ENCODE measurements at regions not wholly inside any gene's neighbourhood (a gene's known extent, or its start where the extent isn't known, plus 50 kb on each side); places are given as distances from the start of the nearest gene placed in this dataset.
"Not testable (repeated sequence)": the region's sequence is repeated elsewhere in the genome, so short reads cannot be mapped to it uniquely, and the experiment has no call there.

DNA sequence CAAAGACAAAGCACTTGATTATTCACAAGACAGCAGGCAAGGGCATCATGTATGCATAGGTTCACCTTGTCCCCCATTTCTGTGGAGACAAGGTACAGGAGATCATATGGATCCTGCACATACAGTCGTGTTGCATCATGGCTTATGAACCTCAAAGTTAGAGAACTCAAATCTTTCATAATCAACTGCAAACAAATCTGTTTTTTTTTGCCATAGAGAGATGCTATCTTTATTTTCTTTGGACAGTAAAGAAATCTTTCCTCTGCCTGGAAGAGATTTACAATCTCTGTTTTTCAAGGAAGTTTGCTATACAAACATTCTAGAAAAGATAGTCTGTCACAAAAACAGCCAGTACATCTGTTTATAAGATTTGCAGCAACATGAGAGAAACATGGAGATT, 578.8 kb downstream of the ANKRD50 start:
- Mint-ChIP-seq H3K36me3 (ENCODE audit: insufficient read depth) (peaks cover 3% of the 10 kb centered on the region), H3K4me3 (no peak overlapping the region), H3K27me3 (no peaks in the 10 kb centered on the region), H3K27ac (no peak overlapping the region), H3K4me1 (ENCODE audit: low read depth in 2 of 2) (no peaks in the 10 kb centered on the region), H3K9me3 (peaks cover 4 to 8% of the 10 kb centered on the region in 2 donors)
- ATAC-seq (replicated peaks): no peak
- no peak for DNase-seq

DNA sequence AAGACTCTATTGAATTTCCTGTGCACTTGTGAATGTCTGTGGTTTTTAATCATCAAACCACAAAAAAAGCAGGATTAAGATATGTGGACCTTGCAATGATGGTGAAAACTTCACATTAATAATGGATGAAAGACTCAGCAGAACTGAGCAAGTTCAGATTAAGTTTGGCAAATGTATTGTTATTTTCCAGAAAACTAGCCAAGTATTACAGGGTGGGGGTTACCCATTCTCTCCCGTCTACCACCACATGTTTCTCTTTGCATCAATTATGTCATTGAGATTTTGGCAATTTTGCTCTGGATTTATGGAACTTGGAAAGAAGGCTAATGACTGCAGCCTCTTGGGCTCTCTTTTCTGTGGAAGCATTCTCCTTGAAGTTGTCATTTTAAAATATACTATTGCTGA, 577.1 kb downstream of the ANKRD50 start:
- Mint-ChIP-seq H3K27ac (no peak overlapping the region), H3K9me3 (peaks cover 3 to 8% of the 10 kb centered on the region in 2 donors), H3K27me3 (no peaks in the 10 kb centered on the region), H3K4me3 (no peak overlapping the region), H3K36me3 (ENCODE audit: insufficient read depth) (peaks cover 3% of the 10 kb centered on the region), H3K4me1 (ENCODE audit: low read depth in 2 of 2) (no peaks in the 10 kb centered on the region)
- ATAC-seq (replicated peaks) (no peak), DNase-seq (no peak)

DNA sequence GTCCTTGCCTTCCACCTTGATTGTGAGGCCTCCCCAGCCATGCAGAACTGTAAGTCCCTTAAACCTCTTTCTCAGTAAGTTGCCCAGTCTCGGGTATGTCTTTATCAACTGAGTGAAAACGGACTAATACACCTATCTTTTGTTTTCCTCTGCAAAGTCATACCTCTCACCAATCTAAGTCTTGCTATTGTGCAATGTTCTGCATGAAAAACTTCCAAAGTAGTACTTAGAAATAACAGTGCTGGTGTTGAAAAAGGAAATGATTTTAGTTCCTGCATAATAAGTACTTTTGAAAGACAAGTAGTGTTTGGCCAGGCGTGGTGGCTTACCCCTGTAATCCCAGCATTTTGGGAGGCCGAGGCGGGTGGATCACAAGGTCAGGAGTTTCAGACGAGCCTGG, 573.5 kb downstream of the ANKRD50 start:
- Mint-ChIP-seq H3K4me3 (no peak overlapping the region), H3K27me3 (no peaks in the 10 kb centered on the region), H3K36me3 (ENCODE audit: insufficient read depth) (peaks cover 3% of the 10 kb centered on the region), H3K9me3 (peaks cover 0 to 9% of the 10 kb centered on the region in 2 donors), H3K27ac (no peak overlapping the region), H3K4me1 (ENCODE audit: low read depth in 2 of 2) (no peaks in the 10 kb centered on the region)
- ATAC-seq (replicated peaks) (no peak), DNase-seq (no peak)

DNA sequence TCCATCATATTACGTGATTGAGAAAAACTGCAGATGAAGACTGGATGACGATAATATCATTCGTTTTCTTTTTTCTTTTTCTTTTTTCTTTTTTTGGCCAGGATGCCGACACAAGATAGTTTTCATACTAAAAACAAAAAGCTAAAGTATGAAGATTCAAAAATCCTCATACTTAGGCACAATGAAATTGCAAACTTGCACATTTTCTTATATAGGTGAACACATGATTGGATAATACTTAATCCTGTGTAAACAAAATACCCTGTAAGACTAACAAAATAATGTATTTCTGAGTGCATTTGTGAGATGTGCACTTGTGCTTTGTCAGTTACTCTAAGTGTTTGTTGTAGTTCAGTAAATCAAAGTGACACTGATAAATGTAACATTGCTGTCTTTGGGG, 568.9 kb downstream of the ANKRD50 start:
- Mint-ChIP-seq H3K27ac (no peak overlapping the region), H3K36me3 (ENCODE audit: insufficient read depth) (no peaks in the 10 kb centered on the region), H3K27me3 (no peaks in the 10 kb centered on the region), H3K4me1 (ENCODE audit: low read depth in 2 of 2) (no peaks in the 10 kb centered on the region), H3K4me3 (no peak overlapping the region), H3K9me3 (peaks cover 0 to 9% of the 10 kb centered on the region in 2 donors)
- ATAC-seq (replicated peaks) (no peak), DNase-seq (no peak)

DNA sequence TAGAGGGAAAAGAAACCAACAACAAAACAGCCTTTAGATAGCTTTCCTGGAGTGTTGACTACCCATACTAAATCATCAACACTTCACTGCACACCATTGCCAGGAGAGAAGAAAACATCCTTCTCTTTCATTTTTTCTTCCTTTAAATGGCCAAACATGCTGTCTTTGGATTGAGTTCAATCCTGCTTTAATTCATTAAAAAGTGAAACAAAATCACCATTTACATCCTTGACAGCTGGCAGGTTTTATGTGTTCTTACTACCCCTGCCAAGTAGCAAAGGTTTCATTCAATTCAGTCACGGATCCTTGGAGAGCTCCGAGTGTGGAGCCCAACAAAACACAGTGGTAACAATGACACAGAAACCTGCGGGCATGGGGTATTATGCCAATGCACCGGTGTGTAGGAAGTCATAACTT, 568.3 kb downstream of the ANKRD50 start:
- H3K27me3 Mint-ChIP-seq: no peaks in the 10 kb centered on the region
- no peak overlapping the region for H3K4me3 Mint-ChIP-seq
- DNase-seq (no peak), ATAC-seq (replicated peaks) (no peak)
- no peak overlapping the region for H3K27ac Mint-ChIP-seq
- peaks cover 0 to 9% of the 10 kb centered on the region in 2 donors for H3K9me3 Mint-ChIP-seq
- H3K4me1 Mint-ChIP-seq (ENCODE audit: low read depth in 2 of 2): no peaks in the 10 kb centered on the region
- no peaks in the 10 kb centered on the region for H3K36me3 Mint-ChIP-seq (ENCODE audit: insufficient read depth)

DNA sequence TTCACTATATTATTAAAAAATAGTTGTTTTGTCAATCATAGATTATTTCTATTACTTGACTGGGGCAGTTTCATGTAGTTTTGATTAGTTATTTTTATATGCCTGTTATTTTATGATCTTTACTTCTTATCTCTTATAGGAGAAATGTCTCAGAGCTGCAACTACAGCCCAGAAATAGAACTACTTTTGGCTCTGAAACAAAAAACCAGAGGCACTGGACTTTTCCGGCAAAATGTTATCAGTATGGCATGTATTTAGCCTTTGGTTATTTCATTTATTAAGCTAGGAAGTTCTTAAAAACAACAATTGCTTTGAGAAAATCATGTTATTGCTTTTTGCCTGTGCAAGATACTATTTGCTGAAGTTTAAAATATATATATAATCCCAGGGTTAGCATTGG, 566.5 kb downstream of the ANKRD50 start:
- Mint-ChIP-seq H3K4me3 (no peak overlapping the region), H3K36me3 (ENCODE audit: insufficient read depth) (no peaks in the 10 kb centered on the region), H3K27ac (no peak overlapping the region), H3K27me3 (no peaks in the 10 kb centered on the region), H3K9me3 (peaks cover 2 to 9% of the 10 kb centered on the region in 2 donors), H3K4me1 (ENCODE audit: low read depth in 2 of 2) (no peaks in the 10 kb centered on the region)
- no peak for ATAC-seq (replicated peaks)
- DNase-seq: no peak

DNA sequence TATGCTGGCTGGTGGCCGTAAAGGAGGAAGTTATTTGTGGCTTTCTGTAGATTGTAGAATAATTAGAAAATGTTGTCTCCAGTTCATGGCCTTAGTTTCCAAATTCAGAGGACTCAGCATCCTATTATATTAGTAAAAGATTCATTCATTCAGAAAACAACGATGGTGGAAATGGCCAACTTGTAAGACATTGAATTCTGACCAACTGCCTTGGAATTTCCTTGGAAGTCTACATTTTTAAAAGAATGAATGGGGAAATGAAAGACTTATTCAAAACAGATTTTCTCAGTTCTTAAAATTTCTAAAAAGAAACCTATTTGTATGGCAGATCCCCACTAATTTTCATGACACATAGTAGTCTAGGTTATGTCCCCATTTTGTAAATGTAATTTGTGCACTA, 561.5 kb downstream of the ANKRD50 start:
- Mint-ChIP-seq H3K27ac (no peak overlapping the region), H3K36me3 (ENCODE audit: insufficient read depth) (no peaks in the 10 kb centered on the region), H3K4me1 (ENCODE audit: low read depth in 2 of 2) (no peaks in the 10 kb centered on the region), H3K27me3 (no peaks in the 10 kb centered on the region), H3K4me3 (no peak overlapping the region), H3K9me3 (peaks cover 0 to 4% of the 10 kb centered on the region in 2 donors)
- DNase-seq (no peak), ATAC-seq (replicated peaks) (no peak)

DNA sequence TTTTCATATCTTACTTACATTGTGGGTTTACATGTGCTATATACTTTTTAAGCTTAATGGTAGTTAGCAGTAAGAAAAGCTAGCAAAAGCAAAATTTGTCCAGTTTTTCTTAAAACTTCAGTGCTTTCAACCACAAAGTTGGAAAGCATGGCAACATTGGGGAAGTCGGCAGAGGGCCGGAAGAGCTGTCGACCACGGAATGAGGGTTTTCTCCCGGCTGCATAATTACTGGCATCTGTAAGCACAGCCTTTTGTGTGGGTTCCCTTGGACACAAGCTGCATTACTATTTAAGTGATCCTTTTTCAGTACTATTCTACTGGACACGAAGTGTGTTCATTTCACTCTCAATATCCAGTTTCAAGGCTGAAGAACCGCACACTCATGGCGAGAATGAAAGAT, 560.4 kb downstream of the ANKRD50 start:
- DNase-seq: no peak
- no peak for ATAC-seq (replicated peaks)
- H3K4me1 Mint-ChIP-seq (ENCODE audit: low read depth in 2 of 2): no peaks in the 10 kb centered on the region
- H3K9me3 Mint-ChIP-seq: peaks cover 0 to 4% of the 10 kb centered on the region in 2 donors
- H3K27ac Mint-ChIP-seq: no peak overlapping the region
- no peaks in the 10 kb centered on the region for H3K27me3 Mint-ChIP-seq
- no peaks in the 10 kb centered on the region for H3K36me3 Mint-ChIP-seq (ENCODE audit: insufficient read depth)
- no peak overlapping the region for H3K4me3 Mint-ChIP-seq

DNA sequence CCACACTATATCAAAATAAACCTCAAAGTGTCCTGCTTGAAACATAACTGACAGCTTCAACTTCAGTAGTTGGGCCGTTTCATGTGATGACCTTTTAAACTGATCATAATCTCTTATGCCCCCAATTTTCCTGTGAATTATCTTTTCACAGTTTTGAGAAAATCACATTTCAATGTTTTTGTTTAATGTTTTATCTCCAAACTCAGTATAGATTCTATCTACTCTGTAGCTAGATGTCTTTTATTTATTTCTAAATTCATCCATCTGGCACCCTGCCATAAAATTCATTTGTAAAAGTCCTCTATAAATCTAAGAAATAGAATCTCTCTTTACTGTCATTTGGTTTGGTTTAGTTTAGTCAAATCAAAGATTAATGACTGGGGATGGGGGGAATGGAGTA, 557.3 kb downstream of the ANKRD50 start:
- ATAC-seq (replicated peaks) (no peak), DNase-seq (no peak)
- no peaks in the 10 kb centered on the region for H3K27me3 Mint-ChIP-seq
- H3K36me3 Mint-ChIP-seq (ENCODE audit: insufficient read depth): no peaks in the 10 kb centered on the region
- no peaks in the 10 kb centered on the region for H3K4me1 Mint-ChIP-seq (ENCODE audit: low read depth in 2 of 2)
- no peak overlapping the region for H3K27ac Mint-ChIP-seq
- H3K4me3 Mint-ChIP-seq: no peak overlapping the region
- peaks cover 0 to 2% of the 10 kb centered on the region in 2 donors for H3K9me3 Mint-ChIP-seq

DNA sequence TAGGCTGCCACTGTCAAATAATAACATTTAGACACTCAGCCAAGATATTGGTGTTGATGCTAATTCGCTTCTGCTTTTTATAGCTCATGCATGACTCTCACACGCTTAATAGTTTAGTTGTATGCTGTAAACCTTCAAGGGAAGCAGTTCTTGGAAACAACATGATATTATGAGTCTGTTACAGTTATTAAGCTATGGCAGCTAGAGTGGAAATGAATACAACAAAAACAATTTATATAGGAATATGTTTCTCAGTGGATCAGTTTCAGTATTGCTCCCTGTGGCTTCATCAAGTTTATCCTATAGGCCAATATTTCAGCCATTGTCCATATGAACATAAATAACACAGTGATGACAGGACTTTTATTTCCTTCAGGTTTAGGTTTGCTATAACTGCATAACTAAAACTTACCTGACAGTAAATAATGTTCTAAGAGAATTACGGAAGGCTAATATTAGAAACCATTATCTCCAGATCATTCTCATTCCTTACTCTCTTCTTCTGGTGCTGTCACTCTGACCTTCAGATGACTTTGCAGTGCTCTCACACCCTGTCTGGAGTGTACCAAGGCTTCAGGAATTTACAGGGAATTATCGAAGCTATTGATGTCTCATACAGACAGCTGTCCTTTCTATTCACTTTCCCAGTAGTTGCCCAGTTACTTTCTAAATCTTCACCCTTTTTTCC, 555.0 kb downstream of the ANKRD50 start:
- peaks cover 0 to 3% of the 10 kb centered on the region in 2 donors for H3K9me3 Mint-ChIP-seq
- no peak overlapping the region for H3K4me3 Mint-ChIP-seq
- H3K27ac Mint-ChIP-seq: no peak overlapping the region
- H3K27me3 Mint-ChIP-seq: no peaks in the 10 kb centered on the region
- no peak for DNase-seq
- H3K4me1 Mint-ChIP-seq (ENCODE audit: low read depth in 2 of 2): no peaks in the 10 kb centered on the region
- ATAC-seq (replicated peaks): no peak
- no peaks in the 10 kb centered on the region for H3K36me3 Mint-ChIP-seq (ENCODE audit: insufficient read depth)

DNA sequence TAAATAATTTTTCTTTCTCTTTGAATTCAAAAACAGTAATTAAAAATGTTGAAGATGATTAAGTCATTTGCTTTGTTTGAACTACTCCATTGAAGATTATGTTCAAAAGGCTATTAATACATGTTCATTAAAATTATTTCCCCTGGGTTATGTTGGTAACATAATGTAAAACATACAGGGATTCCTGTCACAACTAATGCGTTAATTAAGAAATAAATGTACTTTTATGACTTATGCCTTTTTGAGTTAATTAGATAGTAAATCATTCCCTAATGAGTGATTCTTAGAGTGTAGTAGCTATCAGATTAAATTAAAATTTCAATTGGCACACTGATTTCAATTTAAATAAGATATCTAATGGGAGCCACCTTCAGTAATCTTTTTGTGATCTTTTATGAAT, 549.1 kb downstream of the ANKRD50 start:
- Mint-ChIP-seq H3K27ac (no peak overlapping the region), H3K36me3 (ENCODE audit: insufficient read depth) (no peaks in the 10 kb centered on the region), H3K9me3 (peaks cover 0 to 4% of the 10 kb centered on the region in 2 donors), H3K4me1 (ENCODE audit: low read depth in 2 of 2) (no peaks in the 10 kb centered on the region), H3K27me3 (no peaks in the 10 kb centered on the region), H3K4me3 (no peak overlapping the region)
- DNase-seq (no peak), ATAC-seq (replicated peaks) (no peak)

DNA sequence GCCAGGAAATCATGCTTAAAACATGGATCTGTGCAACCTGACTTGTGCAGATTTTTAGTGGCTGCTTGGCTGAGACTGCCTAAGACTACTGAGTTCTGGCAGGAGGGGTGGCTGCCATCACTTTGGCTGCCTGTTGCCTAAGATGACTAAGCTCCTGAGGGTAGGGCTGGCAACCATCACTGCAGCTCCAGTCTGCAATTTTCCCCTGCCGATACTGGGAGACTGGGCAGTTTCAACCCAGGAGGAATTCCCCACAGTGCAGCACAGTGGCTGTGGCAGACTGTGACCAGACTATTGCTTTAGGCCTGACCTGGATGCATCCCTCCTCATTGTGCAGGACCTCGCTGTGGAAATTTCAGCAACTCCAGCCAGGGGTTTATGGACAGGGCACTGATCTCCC, 544.9 kb downstream of the ANKRD50 start:
- H3K27ac Mint-ChIP-seq: no peak overlapping the region
- H3K4me3 Mint-ChIP-seq: no peak overlapping the region
- H3K4me1 Mint-ChIP-seq (ENCODE audit: low read depth in 2 of 2): no peaks in the 10 kb centered on the region
- no peaks in the 10 kb centered on the region for H3K27me3 Mint-ChIP-seq
- peaks cover 14 to 15% of the 10 kb centered on the region in 2 donors for H3K9me3 Mint-ChIP-seq
- H3K36me3 Mint-ChIP-seq (ENCODE audit: insufficient read depth): no peaks in the 10 kb centered on the region
- ATAC-seq (replicated peaks) (no peak), DNase-seq (no peak)

DNA sequence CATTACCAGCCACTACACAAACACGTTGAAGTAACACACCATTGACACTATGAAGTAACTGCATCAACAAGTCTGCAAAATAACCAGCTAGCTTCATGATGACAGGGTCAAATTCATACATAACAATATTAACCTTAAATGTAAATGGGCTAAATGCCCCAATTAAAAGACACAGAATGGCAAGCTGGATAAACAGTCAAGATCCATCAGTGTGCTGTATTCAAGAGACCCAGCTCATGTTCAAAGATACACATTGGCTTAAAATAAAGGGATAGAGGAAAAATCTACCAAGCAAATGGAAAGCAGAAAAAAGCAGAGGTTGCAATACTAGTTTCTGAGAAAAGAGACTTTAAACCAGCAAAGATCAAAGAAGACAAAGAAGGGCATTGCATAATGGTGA, 543.0 kb downstream of the ANKRD50 start:
- H3K9me3 Mint-ChIP-seq: peaks cover 14 to 15% of the 10 kb centered on the region in 2 donors
- H3K36me3 Mint-ChIP-seq (ENCODE audit: insufficient read depth); DNase-seq: not testable (repeated sequence)

DNA sequence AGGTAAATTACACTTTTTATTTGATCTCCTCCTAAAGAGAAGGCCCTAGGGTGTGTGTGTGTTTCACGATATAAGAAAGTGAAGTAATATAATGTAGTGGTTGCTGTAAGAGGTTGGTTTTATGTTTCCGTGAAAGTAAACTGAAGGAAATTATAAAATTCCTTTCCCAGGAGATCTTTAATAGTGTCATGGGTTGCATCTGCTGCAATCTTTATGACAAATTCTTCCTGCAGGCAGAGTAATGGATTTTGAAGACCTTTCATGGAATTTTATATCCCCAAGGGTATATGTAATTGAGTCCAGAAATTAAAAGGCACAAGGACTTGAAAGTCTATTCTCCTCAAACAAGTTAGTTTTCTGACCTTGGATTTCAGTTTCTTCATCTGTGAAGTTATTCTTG, 538.6 kb downstream of the ANKRD50 start:
- no peak overlapping the region for H3K4me3 Mint-ChIP-seq
- DNase-seq: no peak
- no peaks in the 10 kb centered on the region for H3K36me3 Mint-ChIP-seq (ENCODE audit: insufficient read depth)
- ATAC-seq (replicated peaks): no peak
- no peaks in the 10 kb centered on the region for H3K4me1 Mint-ChIP-seq (ENCODE audit: low read depth in 2 of 2)
- peaks cover 9 to 15% of the 10 kb centered on the region in 2 donors for H3K9me3 Mint-ChIP-seq
- no peak overlapping the region for H3K27ac Mint-ChIP-seq
- no peaks in the 10 kb centered on the region for H3K27me3 Mint-ChIP-seq

More for the DNA sequence above, 543.0 kb downstream of the ANKRD50 start:
- ATAC-seq (replicated peaks); H3K27ac Mint-ChIP-seq; H3K27me3 Mint-ChIP-seq; H3K4me3 Mint-ChIP-seq; H3K4me1 Mint-ChIP-seq (ENCODE audit: low read depth in 2 of 2): not testable (repeated sequence)
